MM.1S (cell line): ENCODE measurements at regions not wholly inside any gene's neighbourhood (a gene's known extent, or its start where the extent isn't known, plus 50 kb on each side); places are given as distances from the start of the nearest gene placed in this dataset.
"Not testable (repeated sequence)": the region's sequence is repeated elsewhere in the genome, so short reads cannot be mapped to it uniquely, and the experiment has no call there.

Experiments used
- CTCF ChIP-seq: fragments of 300-600 bp; sonication (generic); IDR thresholded peaks from 2 replicates; pipeline ENCODE4 v1.5.1; 2016; ENCODE audit warnings: antibody characterized with exemption, low read length, mixed read lengths
- EZH2 ChIP-seq: fragments of 300-600 bp; sonication (generic); optimal IDR thresholded peaks from 2 replicates; pipeline ENCODE3; 2017; ENCODE audit warnings: low read depth, mild to moderate bottlenecking, antibody characterized with exemption, low read length, mixed read lengths

GRCh38 chr10:38448614-38449355 lies 354.6 kb downstream of the ZNF37A start:
- TF ChIP-seq CTCF, EZH2: not testable (repeated sequence)
